CD14-positive monocyte (primary cell): ENCODE measurements at regions not wholly inside any gene's neighbourhood (a gene's known extent, or its start where the extent isn't known, plus 50 kb on each side); places are given as distances from the start of the nearest gene placed in this dataset.
"Not testable (repeated sequence)": the region's sequence is repeated elsewhere in the genome, so short reads cannot be mapped to it uniquely, and the experiment has no call there.

Source experiments
- DNase-seq, 3 donors: peaks; one replicate each; pipeline ENCODE4 v3.0.0-alpha.2; 2011 to 2022
- H2AFZ ChIP-seq: 2 replicates; pipeline ENCODE4 v1.6.0; 2012; ENCODE audit warnings: mild to moderate bottlenecking, low read depth, low read length, inconsistent platforms; ENCODE audit not compliant: insufficient read depth, poor library complexity, severe bottlenecking
- H3K27ac ChIP-seq, 2 donors: 1 replicate in 1 of 2; 2 replicates in 1 of 2; pipeline ENCODE4 v1.5.1; 2012 to 2013; ENCODE audit warnings: low read length in 2 of 2, control low read depth in 1 of 2, inconsistent platforms in 1 of 2, low read depth in 1 of 2, mild to moderate bottlenecking in 1 of 2
- H3K27me3 ChIP-seq, 2 donors: one replicate each; pipeline versions ENCODE4 v1.6.0 to v1.6.1; 2011 to 2013; ENCODE audit warnings: low read length in 2 of 2; ENCODE audit not compliant: control insufficient read depth in 2 of 2, insufficient read depth in 2 of 2
- H3K36me3 ChIP-seq, 2 donors: replicated peaks in 1 of 2; 1 replicate in 1 of 2; 2 replicates in 1 of 2; pipeline versions ENCODE4 v1.5.1 to v1.6.1; 2012 to 2013; ENCODE audit warnings: low read length in 2 of 2, control low read depth in 1 of 2, inconsistent platforms in 1 of 2, mild to moderate bottlenecking in 1 of 2; ENCODE audit not compliant: insufficient read depth in 2 of 2, control insufficient read depth in 1 of 2
- H3K4me1 ChIP-seq, 2 donors: 1 replicate in 1 of 2; 2 replicates in 1 of 2; pipeline versions ENCODE4 v1.5.1 to v1.6.1; 2012 to 2013; ENCODE audit warnings: low read length in 2 of 2, control low read depth in 1 of 2, inconsistent platforms in 1 of 2, mild to moderate bottlenecking in 1 of 2, moderate library complexity in 1 of 2; ENCODE audit not compliant: insufficient read depth in 2 of 2, control insufficient read depth in 1 of 2
- H3K4me2 ChIP-seq: replicated peaks from 2 replicates; pipeline ENCODE3; 2012; ENCODE audit warnings: low read length, moderate library complexity, mild to moderate bottlenecking; ENCODE audit not compliant: poor library complexity, severe bottlenecking; ENCODE audit errors: extremely low read depth
- H3K4me3 ChIP-seq, 3 experiments: fragments of 200-600 bp in 1 of 3; sonication (generic) in 1 of 3; replicated peaks in 1 of 3; 1 replicate in 2 of 3; 2 replicates in 1 of 3; pipeline ENCODE4 v1.5.1; 2011 to 2013; ENCODE audit warnings: low read length in 3 of 3, mild to moderate bottlenecking in 3 of 3, control low read depth in 2 of 3, low read depth in 2 of 3, inconsistent platforms in 1 of 3, moderate library complexity in 1 of 3
- H3K79me2 ChIP-seq: 2 replicates; pipeline ENCODE4 v1.6.0; 2012; ENCODE audit warnings: mild to moderate bottlenecking, control low read depth, inconsistent platforms, low read length, moderate library complexity; ENCODE audit not compliant: insufficient read depth
- H3K9ac ChIP-seq: 2 replicates; pipeline ENCODE4 v1.6.0; 2017; ENCODE audit warnings: low read length, mild to moderate bottlenecking; ENCODE audit not compliant: insufficient read depth, poor library complexity, severe bottlenecking
- H3K9me3 ChIP-seq, 2 donors: replicated peaks in 1 of 2; 1 replicate in 1 of 2; 2 replicates in 1 of 2; pipeline versions ENCODE4 v1.5.1 to v1.6.1; 2012 to 2013; ENCODE audit warnings: low read length in 2 of 2, control low read depth in 1 of 2; ENCODE audit not compliant: control insufficient read depth in 1 of 2, insufficient read depth in 1 of 2
- H4K20me1 ChIP-seq: 2 replicates; pipeline ENCODE4 v1.6.0; 2012; ENCODE audit warnings: mild to moderate bottlenecking, low read length, control low read depth, moderate library complexity; ENCODE audit not compliant: insufficient read depth
- H3K27ac Mint-ChIP-seq, 7 donors: one replicate each; pipeline ENCODE4 v1.8.0; 2020; ENCODE audit warnings: mild to moderate bottlenecking in 7 of 7, mixed read lengths in 7 of 7, moderate library complexity in 6 of 7, inconsistent platforms in 2 of 7
- H3K27me3 Mint-ChIP-seq, 3 donors: one replicate each; pipeline ENCODE4 v1.8.0; 2021 to 2022; ENCODE audit warnings: low read depth in 3 of 3, mild to moderate bottlenecking in 3 of 3, mixed read lengths in 3 of 3, moderate library complexity in 3 of 3, inconsistent platforms in 1 of 3
- H3K36me3 Mint-ChIP-seq, 2 donors: one replicate each; pipeline ENCODE4 v1.8.0; 2020; ENCODE audit warnings: mixed read lengths in 2 of 2, inconsistent platforms in 1 of 2, mild to moderate bottlenecking in 1 of 2
- H3K4me1 Mint-ChIP-seq: one replicate; pipeline ENCODE4 v1.8.0; 2020; ENCODE audit warnings: mild to moderate bottlenecking, mixed read lengths
- H3K4me3 Mint-ChIP-seq, 2 donors: one replicate each; pipeline ENCODE4 v1.8.0; 2020; ENCODE audit warnings: mild to moderate bottlenecking in 2 of 2, mixed read lengths in 2 of 2, moderate library complexity in 1 of 2
- H3K9me3 Mint-ChIP-seq, 7 donors: one replicate each; pipeline ENCODE4 v1.8.0; 2020 to 2022; ENCODE audit warnings: mixed read lengths in 7 of 7, mild to moderate bottlenecking in 6 of 7, moderate library complexity in 6 of 7, inconsistent platforms in 2 of 7
- WGBS: methylation state at CpG from one replicate; pipeline ENCODE4 v1.1.5; 2013; ENCODE audit warnings: missing lambda C conversion rate; ENCODE audit not compliant: insufficient coverage; 5-methylcytosine and 5-hydroxymethylcytosine counted together
- intact Hi-C, 2 donors: fragments of 100-400 bp; cut with micrococcal nuclease; formaldehyde crosslinking; loops; one replicate each; pipeline versions ENCODE4 v1.15.0 to v1.15.1; 2023
- TF ChIP-seq, protein P1 (sequence below): fragments of 200-600 bp; IDR thresholded peaks from one replicate; pipeline ENCODE4 v1.8.0; 2022; ENCODE audit warnings: antibody characterized with exemption, mild to moderate bottlenecking

DNA sequence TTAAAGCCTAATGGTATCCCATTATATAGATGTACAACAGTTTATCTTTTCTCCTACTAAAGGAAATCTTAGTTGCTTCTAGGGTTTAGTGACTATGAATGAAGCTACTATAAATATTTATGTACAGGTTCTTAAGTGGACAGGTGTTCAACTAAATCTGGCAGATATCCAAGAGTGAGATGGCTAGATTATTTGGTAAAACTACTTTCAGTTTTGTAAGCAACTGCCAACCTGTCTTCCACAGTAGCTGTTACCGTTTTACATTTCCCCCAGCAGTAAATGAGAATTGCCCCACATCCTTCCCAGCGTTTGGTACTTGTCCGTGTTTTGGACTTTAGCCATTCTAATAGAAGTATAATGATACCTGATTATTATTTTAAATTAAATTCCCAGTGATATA, 144.9 kb upstream of the MAGI2 start:
- H3K4me1 Mint-ChIP-seq, result no peaks in the 10 kb centered on the region

DNA sequence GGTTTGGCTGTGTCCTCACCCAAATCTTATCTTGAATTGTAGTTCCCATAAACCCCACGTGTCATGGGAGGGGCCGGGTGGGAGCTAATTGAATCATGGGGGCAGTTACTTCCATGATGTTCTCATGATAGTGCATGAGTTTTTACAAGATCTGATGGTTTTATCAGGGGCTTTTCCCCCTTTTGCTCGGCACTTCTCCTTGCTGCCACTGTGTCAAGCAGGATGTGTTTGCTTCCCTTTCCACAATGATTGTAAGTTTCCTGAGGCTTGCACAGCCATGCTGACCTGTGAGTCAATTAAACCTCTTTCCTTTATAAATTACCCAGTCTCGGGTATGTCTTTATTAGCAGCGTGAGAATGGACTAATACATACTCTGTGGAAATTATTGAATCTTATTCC, 141.2 kb upstream of the MAGI2 start:
- H3K4me3 Mint-ChIP-seq, H3K9ac ChIP-seq, H3K27me3 ChIP-seq, DNase-seq, H3K27ac ChIP-seq, H3K27me3 Mint-ChIP-seq, intact Hi-C loops, H3K4me1 Mint-ChIP-seq, H4K20me1 ChIP-seq, H3K36me3 Mint-ChIP-seq, H3K36me3 ChIP-seq, H3K4me3 ChIP-seq, H3K9me3 Mint-ChIP-seq, H3K79me2 ChIP-seq, H3K4me1 ChIP-seq, H3K27ac Mint-ChIP-seq, H3K9me3 ChIP-seq, H3K4me2 ChIP-seq, H2AFZ ChIP-seq: not testable (repeated sequence)
- WGBS, result no CpG with 5 or more reads among the region's 5 CpGs

More for the DNA sequence above, 144.9 kb upstream of the MAGI2 start:
- no peak overlapping the region for H3K27ac Mint-ChIP-seq
- Histone ChIP-seq H2AFZ (no peak overlapping the region), H3K4me2 (no peak overlapping the region), H3K27me3 (no peaks in the 10 kb centered on the region), H3K36me3 (no peaks in the 10 kb centered on the region), H3K4me3 (no peak overlapping the region), H3K9me3 (no peaks in the 10 kb centered on the region), H3K9ac (no peak overlapping the region), H3K79me2 (no peaks in the 10 kb centered on the region), H3K27ac (no peak overlapping the region), H4K20me1 (no peaks in the 10 kb centered on the region), H3K4me1 (no peaks in the 10 kb centered on the region)
- peaks cover 0 to 7% (median 1%) of the 10 kb centered on the region in 7 donors for H3K9me3 Mint-ChIP-seq
- no peak overlapping the region for H3K4me3 Mint-ChIP-seq
- intact Hi-C loops, result no loop called here
- WGBS, result no CpG with 5 or more reads among the region's 3 CpGs
- H3K27me3 Mint-ChIP-seq, result no peaks in the 10 kb centered on the region
- TF ChIP-seq, protein P1, sequence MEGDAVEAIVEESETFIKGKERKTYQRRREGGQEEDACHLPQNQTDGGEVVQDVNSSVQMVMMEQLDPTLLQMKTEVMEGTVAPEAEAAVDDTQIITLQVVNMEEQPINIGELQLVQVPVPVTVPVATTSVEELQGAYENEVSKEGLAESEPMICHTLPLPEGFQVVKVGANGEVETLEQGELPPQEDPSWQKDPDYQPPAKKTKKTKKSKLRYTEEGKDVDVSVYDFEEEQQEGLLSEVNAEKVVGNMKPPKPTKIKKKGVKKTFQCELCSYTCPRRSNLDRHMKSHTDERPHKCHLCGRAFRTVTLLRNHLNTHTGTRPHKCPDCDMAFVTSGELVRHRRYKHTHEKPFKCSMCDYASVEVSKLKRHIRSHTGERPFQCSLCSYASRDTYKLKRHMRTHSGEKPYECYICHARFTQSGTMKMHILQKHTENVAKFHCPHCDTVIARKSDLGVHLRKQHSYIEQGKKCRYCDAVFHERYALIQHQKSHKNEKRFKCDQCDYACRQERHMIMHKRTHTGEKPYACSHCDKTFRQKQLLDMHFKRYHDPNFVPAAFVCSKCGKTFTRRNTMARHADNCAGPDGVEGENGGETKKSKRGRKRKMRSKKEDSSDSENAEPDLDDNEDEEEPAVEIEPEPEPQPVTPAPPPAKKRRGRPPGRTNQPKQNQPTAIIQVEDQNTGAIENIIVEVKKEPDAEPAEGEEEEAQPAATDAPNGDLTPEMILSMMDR, result no peak
- DNase-seq, result no peak
- no peaks in the 10 kb centered on the region for H3K36me3 Mint-ChIP-seq
